ENCODE measurements at regions not wholly inside any gene's neighbourhood (a gene's known extent, or its start where the extent isn't known, plus 50 kb on each side); places are given as distances from the start of the nearest gene placed in this dataset.
"Not testable (repeated sequence)": the region's sequence is repeated elsewhere in the genome, so short reads cannot be mapped to it uniquely, and the experiment has no call there.

DNA sequence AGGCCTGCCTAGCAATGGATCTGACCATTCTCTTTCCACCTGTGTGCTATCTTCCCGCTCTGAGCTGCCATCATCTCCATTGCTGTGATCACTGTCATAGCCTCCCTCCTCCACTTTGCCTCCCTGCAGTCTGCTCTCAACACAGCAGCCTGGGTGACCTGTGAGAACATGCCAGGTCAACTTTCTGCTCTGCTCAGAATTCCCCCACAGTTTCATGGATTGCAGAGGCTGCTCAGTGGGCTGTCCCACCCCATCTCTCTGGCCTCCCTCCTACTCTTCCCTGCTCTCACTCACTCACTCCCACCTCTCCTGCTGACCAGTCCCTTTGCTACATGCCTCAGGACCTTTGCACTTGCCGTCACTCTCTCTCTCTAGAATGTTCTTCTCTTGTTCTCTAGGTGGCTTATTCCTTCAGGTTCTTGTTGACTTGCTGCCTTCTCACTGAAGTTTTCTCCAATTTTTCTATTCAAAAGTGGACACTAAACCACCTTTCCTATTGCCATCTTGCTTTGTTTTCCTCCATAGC lies 159.9 kb downstream of the CD83 start:
- no peak for DNase-seq

DNA sequence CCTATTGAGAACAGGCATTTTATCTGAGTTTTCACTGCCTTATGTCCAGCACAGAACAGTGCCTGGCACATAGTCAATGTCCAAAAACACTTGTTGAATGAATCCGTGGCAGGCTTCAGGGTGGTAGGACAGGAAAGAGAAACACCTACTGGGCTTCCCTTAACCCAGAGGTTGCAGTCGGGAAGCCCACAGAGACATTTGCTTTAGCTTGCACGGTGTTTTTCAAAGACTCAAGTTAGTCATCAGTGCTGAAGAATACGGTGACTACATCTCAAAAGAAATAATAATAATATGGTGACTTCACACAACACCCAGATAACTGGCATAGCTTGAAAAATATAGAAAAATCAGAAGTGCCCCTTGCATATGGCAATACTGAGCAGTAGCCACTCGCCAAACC lies 160.4 kb downstream of the CD83 start:
- no peak for DNase-seq

DNA sequence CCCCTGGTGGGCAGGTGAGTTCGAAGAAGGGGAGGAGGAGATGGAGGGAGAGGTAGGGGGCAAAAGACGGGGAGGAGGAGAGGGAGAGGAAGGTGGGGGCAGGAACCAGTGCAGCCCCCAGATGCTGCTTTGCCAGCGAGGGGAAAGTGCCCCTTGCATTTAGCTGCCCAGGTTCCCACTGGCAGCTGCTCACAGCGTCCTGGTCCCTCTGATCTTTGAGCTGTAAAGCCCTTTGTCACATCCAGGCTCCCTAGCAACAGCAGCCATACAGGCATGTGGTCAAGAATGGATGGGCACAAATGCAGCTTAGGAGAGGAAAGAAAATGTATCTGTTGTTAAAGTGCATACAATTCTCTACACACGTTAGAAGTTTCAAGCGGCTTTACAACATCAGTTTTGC lies 160.9 kb downstream of the CD83 start:
- no peak for DNase-seq

DNA sequence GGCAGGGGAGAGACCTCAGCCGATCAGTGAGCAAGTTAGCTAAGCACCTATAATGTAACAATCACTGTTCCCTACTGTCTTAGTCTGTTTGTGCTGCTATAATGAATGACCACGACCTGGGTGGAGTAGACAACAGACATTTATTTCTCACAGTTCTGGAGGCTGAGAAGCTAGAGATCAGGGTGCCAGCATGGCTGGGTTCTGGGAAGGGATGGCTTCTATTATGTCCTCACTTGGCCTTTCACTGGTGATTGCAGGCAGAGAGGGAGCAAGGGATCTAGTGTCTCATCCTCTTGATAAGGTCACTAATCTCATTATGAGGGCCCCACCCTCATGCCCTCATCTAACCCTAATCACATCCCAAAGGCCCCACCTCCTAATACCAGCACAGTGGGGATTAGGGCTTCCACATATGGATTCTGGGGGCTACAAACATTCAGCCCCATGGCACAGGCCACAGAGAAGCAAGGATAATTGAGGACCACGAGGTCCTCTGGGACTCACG lies 162.5 kb downstream of the CD83 start:
- no peak for DNase-seq

DNA sequence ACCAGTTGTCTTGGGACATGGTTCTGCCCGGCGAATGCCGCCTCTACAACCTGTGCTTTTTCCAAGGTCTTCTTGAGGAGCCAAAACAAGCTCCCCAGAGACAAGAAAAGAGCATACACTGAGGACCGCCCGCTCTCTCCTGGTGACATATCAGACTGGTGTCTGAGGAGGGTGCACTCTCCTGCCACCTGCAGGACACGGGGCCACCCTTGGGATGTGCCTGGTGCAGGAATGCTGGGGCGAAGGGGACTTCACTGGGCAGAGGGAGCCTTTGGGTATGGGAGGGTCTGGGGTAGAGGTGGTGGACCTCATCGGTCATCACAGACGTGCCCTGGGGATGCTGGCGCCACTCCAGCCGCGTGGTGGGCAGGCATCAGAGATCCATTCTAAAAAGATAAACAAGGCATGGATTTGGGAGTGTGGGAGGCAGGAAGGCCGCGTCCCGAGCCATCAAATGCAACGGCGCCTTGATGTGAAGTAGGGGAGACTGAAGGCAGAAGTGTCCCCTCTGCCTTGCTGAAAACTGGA lies 163.3 kb downstream of the CD83 start:
- DNase-seq, result no peak

DNA sequence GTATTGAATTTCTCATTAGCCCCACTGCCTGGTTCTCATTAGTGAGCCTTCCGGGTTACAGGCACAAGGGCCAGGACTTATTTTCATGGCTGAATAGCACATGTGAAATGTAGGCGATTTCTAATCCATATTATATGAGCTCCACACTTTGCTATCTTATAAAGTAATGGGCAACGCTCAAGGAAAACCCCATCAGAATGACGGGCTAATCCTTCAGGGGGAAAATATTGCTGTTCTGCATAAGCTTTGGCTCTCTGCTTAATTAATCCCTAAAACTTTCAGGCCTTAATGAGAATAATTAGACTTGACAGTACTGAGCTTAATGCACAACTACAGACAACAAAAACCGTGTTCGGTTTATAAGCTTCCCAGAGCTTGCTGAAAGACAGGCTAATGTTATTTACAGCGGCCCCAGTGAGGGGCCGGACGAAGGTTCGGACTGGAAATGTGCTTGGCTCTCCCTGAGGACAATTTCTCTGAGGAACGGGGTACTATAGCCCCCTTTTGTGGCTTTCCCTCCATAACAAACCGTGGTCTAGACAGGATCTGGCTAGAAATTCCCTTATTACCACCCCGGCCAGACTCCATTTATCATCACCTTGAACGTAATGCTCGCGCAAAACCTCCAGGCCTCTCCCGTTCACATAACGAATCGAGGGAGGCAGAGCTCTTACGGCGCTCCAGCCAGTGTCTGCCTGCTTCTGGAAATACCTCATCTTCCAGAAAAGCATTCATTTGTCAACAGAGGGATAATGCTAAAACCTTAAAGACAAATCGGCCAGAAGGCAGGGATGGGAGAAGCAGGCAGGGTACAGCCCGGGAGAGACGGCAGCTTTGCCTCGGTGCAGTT lies 164.5 kb downstream of the CD83 start:
- no peak for DNase-seq

DNA sequence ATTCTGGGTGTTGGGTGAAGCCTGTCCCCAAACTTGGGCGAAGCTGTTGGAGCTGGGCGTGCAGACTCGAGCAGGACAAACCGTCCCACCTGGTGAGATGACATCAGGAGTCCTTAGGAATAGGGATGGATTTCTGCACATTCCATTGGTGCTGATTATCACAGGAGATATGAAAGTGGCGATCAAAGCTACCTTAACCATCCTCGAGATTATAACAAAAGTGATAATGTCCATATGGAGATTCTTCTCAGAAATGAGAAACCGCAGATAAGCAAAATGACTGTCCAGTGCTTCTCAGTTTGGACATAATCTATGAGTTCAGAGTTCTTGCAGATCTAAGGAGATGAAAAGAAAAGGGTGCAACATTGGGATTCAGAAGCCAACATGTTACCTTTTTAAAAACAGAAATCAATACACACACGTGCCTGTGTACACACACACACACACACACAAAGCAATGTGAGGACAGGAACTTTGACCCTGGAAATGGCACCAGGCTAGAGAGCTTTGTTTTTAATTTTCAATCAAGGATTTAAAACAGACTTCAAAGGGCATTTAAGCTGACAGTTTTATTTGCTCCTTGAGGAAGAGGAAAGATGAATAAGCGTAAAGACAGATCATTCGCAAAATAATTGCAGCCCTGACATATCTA lies 165.4 kb downstream of the CD83 start:
- DNase-seq, result no peak

DNA sequence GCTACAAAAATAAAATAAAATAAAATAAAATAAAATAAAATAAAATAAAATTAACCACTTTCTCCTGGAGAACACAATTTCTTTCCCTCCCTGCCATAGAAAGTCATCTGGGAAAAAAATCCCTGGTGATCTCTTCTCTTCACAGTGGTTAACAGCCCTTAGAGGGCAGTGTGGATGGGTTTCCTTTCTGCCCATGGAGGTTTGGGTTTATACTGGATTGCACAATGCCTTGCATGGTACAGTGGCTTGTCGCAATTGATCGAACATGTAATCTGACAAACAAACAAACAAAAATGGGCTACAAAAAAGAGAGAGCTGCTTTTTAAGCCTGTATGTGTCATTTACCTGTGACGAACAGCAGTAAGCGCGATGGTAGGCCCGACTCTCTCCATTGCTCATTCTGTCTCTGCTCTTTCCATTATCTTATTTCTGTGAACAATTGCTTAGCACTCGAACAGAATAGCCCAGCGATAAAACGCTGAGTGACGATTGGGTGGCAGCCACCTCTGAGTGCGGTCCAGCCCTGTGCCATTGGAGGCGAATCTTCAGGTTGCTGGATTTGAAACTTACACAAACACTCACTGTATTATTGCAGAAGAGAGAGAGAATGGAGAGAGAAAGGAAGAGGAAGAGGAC lies 166.1 kb downstream of the CD83 start:
- no peak for DNase-seq

DNA sequence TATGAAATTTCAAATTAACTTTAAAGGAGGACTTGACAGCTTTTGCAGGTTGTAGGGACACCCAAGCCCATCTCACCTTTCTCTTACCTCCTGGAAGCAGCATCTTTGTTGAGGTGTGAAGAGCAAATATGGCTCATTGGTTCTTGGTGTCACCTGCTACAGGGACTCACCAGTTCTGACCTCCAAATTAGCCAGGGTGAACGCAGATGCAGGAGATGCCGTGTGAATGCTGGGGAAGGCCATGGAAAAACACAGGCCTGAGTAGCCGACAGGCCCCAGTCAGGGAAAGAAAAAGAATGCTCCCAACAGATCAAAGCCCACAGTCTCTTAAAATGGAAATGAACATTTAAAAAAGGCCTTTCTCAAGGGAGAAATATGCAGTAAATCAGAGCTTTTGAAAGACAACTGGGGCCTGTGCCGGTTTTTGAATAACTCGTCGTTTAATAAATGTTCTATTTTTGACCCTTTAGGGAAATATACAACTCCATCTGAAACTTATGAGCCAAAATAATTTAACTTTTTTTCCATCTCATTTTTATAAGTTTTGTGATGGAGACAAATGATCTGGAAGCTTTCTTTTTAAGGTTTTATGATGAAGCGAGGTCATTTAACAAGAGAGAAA lies 167.5 kb downstream of the CD83 start:
- DNase-seq, result no peak

DNA sequence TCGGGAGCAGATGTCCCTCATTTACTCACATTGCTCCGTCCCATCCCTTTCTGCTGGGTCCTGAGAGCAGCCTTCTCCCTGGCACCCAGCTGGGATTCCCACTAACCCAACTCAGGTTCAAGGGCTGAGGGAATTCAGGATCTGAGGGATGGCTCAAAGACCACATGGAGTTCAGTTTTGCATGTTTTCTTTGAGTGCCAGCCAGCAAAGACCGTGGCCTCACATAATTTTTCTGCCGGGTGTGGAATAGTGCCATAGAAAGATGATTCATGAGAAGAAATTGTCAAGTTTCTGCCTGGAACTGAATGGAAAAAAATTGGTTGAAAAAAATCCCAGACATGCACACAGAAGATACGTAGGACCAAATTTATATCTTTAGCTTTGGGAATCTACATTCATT lies 168.6 kb downstream of the CD83 start:
- DNase-seq, result no peak

DNA sequence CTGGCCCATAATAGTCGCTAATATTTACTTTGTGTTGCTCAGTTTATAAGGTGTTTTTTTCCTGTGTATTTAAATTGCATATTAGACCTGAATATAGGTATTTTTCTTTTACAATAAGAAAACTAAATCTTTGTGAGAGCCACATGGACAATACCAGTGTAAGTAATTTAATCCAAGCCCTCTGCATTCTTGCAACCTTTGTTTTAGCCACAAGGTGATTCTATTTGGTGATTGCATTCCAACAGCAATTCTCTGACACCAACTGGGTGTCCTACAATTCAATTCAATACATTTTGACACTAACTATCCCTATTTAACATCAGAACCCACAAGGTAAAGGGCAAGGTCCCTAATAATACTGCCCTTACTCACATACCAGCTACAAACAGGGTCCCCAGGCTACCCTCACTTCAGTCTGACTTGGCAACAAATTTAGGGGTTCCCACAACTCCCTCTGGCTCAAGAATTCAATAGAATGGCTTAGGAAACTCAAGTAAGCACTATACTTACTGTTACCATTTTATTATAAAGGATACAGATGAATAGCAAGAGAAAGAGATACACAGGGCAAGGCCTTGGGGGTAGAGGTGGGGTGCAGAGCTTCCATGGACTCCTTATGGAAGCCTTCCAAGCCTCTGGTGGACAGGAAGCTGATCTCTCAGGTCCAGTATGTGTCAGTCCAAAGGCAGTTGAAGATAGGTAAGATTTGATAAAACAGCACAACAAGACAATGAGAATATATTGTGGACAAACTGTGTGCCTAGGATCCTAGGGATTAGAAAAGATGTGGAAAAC lies 169.3 kb downstream of the CD83 start:
- DNase-seq, result no peak

DNA sequence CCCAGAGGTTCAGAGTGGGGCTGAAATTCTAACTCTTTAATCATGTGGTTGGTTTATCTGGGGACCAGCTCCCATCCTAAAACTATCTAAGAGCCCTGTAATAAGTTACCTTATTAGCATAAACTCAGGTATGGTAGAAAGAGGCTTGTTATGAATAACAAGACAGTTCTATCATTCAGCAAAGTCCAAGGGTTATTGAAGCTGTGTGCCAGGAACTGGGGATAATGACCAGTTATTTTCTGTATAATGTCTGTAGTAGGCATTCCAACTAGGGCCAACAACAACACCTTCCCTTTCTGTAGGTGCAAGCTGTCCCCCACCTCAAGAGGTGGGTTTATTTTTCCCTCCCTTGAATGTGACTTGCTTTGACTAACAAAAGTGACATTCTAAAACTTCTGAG lies 170.1 kb downstream of the CD83 start:
- DNase-seq, result no peak

DNA sequence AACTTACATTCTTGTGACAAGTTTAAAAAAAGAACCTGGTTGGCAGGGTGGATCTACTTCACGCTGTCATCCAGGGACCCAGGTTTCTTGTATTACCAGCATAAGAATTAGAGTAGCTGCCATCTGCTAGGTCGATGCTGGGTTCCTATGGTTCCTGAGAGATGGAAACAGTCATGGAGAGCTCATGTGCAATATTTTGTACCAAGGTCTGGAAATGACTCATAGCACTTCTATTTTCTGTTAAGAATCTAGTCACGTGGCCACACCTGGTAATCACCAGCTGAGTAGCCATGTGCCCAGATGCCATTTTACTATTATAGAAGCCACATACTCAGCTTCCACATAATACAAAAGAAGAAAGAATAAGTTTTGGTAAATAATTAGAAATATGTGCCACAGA lies 171.3 kb downstream of the CD83 start:
- DNase-seq, result no peak

DNA sequence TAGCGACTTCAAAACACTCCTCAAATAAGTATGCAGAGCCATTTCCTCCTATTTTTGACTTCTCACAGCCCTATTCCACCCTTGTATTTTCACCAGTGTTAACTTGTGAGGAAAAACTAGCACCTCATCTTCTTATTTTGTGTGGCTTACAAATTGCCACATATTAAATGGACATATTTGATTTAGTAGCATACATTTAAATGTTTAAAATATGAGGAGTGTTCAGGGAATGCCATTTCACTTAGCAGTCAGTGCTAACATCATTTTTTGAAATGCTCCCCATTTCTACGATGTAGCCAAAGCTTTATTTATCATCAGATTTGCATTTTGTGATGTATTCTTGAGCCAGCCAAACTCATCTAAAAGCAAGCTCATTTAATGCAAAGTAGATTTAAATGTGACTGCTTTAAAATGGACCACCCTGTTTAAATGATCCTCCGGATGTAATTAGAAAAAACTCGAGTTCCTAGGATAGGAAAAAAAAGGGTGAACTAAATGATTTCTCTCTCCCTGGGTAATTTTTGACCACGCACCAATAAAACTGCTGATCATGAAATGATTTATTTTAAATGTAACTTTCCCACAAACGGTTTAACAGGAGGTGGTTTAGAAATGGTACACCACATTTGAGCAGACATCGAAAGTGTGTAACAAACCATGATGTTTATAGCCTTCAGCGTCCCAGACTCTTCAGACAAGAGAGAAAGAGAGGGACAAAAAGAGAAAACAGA lies 172.6 kb downstream of the CD83 start:
- no peak for DNase-seq

DNA sequence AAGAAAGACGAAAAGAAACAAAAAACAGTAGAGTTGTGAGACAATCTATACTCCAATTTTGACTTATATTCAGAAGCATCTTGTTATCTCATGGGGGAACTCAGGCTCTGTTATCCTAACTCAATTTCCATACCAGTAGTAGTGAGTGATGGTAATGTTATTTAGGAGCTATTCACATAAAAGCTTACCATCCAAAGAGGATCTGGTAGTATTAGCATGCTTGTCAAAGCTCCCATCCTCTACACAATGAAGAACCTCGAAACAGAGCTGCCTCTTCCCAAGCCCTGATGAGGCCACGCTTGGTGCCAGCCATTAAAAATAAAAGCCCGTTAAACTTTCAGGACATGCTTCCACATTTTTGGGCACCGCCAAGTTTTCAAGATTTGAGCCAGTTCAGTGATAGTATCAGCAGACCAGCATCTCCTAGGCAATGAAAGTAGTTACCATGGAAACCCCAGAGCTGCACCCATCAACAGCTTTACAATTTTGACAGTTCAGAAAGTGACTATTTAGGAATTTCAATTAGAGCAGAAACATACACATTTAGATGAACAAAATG lies 173.3 kb downstream of the CD83 start:
- no peak for DNase-seq

DNA sequence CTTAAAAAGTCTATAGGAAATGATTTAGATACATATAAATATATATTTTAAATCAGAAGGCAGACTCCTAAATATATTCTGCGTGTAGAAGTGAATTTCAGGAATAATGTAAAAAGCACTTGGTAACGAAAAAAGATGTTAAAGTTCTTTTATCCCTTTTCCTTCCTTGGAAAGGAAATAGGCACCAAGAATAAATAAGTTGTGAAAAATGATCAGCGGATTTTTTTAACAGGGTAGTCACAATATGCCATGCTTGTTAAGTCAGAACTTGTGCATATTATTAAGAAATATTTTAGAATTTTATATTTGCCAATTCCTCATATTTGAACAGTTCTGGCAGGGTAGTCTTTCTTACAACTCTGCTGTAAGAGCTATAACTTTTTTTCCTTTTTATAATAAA lies 173.8 kb downstream of the CD83 start:
- DNase-seq, result no peak

DNA sequence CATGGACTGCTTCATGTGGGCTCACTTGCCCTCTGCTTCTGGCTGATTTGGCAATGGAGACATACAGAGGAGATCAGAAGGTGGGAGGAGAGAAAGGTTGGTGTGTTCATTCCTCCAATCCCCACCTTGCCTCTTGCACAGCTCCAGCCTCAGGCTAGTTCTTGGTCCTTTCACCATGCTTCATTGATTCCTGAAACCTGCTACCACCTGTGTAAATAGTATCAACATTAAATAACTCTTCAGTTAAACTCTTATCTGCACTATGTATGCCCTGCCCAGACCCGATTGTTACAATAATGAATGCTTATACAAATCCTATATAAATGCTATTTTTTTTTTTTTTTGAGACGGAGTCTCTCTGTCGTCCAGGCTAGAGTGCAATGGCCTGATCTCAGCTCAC lies 174.5 kb downstream of the CD83 start:
- no peak for DNase-seq

DNA sequence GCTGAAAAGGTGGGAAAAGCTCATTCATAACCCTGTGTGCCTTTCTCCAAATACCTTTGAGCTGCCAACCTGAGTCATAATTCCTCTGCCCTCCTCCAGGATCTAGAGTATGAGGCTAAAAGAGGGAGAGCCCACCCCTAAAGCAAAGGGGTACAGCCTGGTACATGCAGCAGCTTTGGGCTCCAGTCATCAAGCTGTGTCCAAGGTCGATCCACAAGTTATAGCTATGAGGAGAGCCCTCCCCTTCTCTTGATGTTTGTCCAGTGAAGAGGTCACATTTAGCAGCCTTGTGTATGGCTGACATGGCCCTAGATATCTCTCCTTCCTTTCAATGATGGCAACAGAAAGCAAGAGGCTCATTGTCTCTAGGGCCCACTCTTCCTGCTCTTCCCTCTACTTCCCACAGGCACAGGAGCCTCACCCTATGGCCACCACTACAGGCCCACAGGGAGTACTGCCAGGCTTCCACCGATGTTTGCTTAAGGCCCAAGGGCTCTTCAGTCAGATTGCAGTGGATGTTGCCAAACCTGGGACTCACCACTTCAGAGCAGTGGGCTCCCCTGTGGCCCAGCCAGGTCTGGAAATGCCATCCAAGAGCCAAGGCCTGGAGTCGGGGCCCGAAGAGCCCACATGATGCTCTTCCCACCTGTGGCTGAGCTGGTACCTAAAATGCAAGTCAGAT lies 176.8 kb downstream of the CD83 start:
- no peak for DNase-seq

DNA sequence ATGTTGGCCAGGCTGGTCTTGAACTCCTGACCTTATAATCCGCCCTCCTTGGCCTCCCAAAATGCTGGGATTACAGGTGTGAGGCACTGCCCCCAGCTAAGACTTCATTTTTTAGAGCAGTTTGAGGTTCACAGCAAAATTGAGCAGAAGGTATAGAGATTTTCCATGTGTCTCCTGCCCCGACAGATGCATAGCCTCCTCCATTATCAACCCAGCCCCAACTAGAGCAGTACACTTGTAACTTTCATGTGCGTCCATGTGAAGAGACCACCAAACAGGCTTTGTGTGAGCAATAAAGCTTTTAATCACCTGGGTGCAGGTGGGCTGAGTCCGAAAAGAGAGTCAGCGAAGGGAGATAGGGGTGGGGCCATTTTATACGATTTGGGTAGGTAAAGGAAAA lies 179.1 kb downstream of the CD83 start:
- DNase-seq, result not testable (repeated sequence)

DNA sequence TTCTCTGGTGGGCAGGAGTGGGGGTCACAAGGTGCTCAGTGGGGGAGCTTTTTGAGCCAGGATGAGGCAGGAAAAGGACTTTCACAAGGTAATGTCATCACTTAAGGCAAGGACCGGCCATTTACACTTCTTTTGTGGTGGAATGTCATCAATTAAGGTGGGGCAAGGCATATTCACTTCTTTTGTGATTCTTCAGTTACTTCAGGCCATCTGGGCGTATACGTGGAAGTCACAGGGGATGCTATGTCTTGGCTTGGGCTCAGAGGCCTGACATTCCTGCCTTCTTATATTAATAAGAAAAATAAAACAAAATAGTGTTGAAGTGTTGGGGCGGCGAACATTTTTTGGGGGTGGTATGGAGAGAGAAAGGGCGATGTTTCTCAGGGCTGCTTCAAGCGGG lies 179.5 kb downstream of the CD83 start:
- not testable (repeated sequence) for DNase-seq
